Large intestine (tissue), 3 donors: ENCODE measurements at regions not wholly inside any gene's neighbourhood (a gene's known extent, or its start where the extent isn't known, plus 50 kb on each side); places are given as distances from the start of the nearest gene placed in this dataset.
"Not testable (repeated sequence)": the region's sequence is repeated elsewhere in the genome, so short reads cannot be mapped to it uniquely, and the experiment has no call there.

Experiments used
- DNase-seq, 2 donors: peaks; one replicate each; pipeline versions ENCODE4 v3.0.0 to v3.0.0-alpha.2; 2013
- H3K27ac ChIP-seq: one replicate; pipeline ENCODE4 v1.5.1; 2013; ENCODE audit warnings: low read length
- H3K27me3 ChIP-seq: 2 replicates; pipeline ENCODE4 v1.6.1; 2013; ENCODE audit warnings: low read length; ENCODE audit not compliant: control insufficient read depth, insufficient read depth
- H3K36me3 ChIP-seq: 2 replicates; pipeline ENCODE4 v1.6.1; 2013; ENCODE audit warnings: low read length; ENCODE audit not compliant: control insufficient read depth, insufficient read depth
- H3K4me1 ChIP-seq: one replicate; pipeline ENCODE4 v1.6.1; 2013; ENCODE audit warnings: low read length; ENCODE audit not compliant: control insufficient read depth, insufficient read depth
- H3K4me3 ChIP-seq: one replicate; pipeline ENCODE4 v1.5.1; 2013; ENCODE audit warnings: low read length
- H3K9me3 ChIP-seq: one replicate; pipeline ENCODE4 v1.6.1; 2013; ENCODE audit warnings: mild to moderate bottlenecking, low read depth, low read length, moderate library complexity; ENCODE audit not compliant: control insufficient read depth
- WGBS: methylation state at CpG from one replicate; pipeline ENCODE4 v1.1.5; 2013; ENCODE audit warnings: low lambda C conversion rate; ENCODE audit not compliant: insufficient coverage; 5-methylcytosine and 5-hydroxymethylcytosine counted together

DNA sequence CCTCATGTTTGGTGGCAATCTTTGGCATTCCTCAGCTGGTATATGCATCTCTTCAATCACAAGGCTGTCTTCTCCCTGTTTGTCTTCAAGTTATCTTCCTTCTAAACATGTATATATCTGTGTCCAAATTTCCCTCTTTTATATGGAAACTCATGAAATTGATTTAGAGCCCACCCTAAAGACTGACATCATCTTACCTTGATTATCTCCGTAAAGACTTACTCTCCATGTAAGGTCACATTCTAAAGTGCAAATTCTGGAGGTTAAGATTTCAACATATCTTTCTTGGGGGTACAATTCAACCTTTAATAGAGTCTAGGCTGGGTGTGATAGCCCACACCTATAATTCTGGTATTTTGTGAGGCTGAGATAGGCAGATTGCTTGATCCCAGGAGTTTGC, 215.8 kb upstream of the LRRC4C start:
- no peak for DNase-seq
- H3K27me3 ChIP-seq, result no peaks in the 10 kb centered on the region
- WGBS, result no CpG with 5 or more reads among the region's 1 CpG
- H3K36me3 ChIP-seq, result no peaks in the 10 kb centered on the region
- H3K9me3 ChIP-seq, result no peaks in the 10 kb centered on the region
- H3K4me1 ChIP-seq, result no peaks in the 10 kb centered on the region
- no peak overlapping the region for H3K27ac ChIP-seq
- no peak overlapping the region for H3K4me3 ChIP-seq

DNA sequence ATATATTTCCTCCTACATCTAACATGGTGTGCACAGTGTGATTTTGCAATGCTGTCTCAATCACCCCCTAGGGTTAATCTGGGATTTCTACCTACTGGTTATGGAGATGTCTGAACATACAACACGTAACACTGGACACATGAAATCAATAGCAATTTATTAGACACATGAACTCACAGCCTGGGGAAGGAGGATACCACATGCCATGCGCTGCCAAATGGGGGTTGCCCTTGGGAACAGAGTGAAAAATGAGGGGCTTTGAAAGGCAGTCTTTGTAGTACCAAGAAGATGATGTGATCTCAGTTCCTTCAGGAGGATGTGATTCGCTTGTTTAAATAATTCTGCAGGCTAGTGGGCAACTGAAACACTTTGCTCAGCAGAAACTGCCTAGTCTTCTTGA, 253.6 kb upstream of the LRRC4C start:
- WGBS, result no CpG with 5 or more reads among the region's 3 CpGs
- no peaks in the 10 kb centered on the region for H3K36me3 ChIP-seq
- no peak overlapping the region for H3K4me3 ChIP-seq
- H3K4me1 ChIP-seq, result no peaks in the 10 kb centered on the region
- H3K9me3 ChIP-seq, result no peaks in the 10 kb centered on the region
- DNase-seq, result no peak
- H3K27me3 ChIP-seq, result no peaks in the 10 kb centered on the region
- no peak overlapping the region for H3K27ac ChIP-seq

DNA sequence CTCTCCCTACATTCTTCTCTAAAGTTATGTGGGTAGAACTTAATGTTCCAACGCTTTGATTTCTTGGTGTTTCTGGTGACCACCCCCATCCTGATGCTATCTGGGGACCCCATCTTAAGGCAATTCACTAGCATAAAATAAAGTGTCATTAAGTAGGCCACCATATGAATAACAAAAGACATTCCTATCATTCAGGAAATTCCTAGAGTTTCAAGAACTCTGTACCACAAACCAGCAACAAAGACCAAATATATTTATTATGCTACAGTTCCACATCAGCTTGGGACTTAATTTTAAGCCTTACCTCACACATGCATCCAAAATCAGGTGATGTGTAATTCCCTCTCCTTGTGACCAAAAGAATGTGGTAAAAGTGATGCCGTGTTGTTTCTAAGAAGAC, 254.6 kb upstream of the LRRC4C start:
- no peaks in the 10 kb centered on the region for H3K27me3 ChIP-seq
- no peak for DNase-seq
- H3K4me1 ChIP-seq, result no peaks in the 10 kb centered on the region
- no peaks in the 10 kb centered on the region for H3K9me3 ChIP-seq
- no peaks in the 10 kb centered on the region for H3K36me3 ChIP-seq
- WGBS, result no CpG with 5 or more reads among the region's 2 CpGs
- no peak overlapping the region for H3K27ac ChIP-seq
- no peak overlapping the region for H3K4me3 ChIP-seq

DNA sequence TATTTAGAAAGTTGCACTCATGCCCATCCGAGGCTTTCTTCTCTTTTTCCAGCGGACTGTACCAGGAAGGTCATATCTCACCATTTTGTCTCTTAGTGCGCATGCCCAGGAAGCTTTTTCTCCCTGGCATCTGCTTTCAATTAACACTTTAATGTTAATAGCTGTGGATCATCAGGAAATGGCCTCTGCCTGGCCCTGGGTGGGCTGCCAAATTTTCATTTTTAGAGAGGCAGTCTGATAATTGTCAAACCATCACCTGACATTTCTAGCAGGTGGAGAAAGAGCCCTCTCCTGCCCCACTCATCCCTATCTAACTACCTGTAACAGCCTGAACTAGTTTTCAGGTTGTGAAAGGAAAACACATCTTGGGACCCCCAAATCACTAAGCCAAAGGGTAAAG, 257.4 kb upstream of the LRRC4C start:
- no peak overlapping the region for H3K27ac ChIP-seq
- whole genome bisulfite sequencing, result no CpG with 5 or more reads among the region's 3 CpGs

DNA sequence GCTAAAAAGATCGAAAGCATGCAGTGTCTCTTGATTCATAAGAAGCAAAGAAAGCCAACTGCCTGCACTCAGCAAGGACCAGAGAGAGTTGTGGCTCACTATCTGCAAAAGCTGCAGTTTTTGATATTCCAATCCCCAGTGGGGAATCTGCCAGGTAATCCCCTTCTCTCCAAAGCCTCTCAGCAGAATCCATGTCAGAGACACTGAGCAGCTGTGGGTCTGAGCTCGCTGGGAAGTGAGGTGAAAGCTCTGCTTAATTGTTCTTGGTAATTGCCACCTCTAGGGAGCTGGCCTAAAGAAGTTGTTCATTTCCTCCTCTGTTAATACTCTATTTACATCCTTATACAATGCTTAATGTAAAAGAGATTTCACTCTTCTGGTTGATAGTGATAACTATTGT, 261.3 kb upstream of the LRRC4C start:
- WGBS, result no CpG with 5 or more reads among the region's 2 CpGs
- no peaks in the 10 kb centered on the region for H3K4me1 ChIP-seq

More for the DNA sequence above, 257.4 kb upstream of the LRRC4C start:
- H3K4me1 ChIP-seq, result no peaks in the 10 kb centered on the region
- H3K36me3 ChIP-seq, result no peaks in the 10 kb centered on the region
- no peaks in the 10 kb centered on the region for H3K27me3 ChIP-seq
- no peaks in the 10 kb centered on the region for H3K9me3 ChIP-seq
- no peak overlapping the region for H3K4me3 ChIP-seq
- DNase-seq, result no peak

DNA sequence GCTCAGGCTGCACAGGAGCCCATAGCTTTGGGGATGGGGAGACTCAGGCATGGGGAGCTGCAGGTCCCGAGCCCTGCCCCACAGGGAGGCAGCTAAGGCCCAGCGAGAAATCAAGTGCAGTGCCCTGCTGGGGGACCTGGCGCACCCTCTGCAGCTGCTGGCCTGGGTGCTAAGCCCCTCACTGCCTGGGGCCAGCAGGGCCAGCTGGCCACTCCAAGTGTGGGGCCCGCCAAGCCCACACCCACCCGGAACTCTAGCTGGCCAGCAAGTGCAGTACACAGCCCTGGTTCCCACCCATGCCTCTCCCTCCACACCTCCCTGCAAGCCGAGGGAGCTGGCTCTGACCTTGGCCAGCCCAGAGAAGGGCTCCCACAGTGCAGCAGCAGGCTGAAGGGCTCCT, 268.7 kb upstream of the LRRC4C start:
- H3K27ac ChIP-seq, H3K36me3 ChIP-seq, H3K4me3 ChIP-seq, DNase-seq, H3K27me3 ChIP-seq, H3K9me3 ChIP-seq, H3K4me1 ChIP-seq: not testable (repeated sequence)
- no CpG with 5 or more reads among the region's 6 CpGs for WGBS

More for the DNA sequence above, 261.3 kb upstream of the LRRC4C start:
- no peaks in the 10 kb centered on the region for H3K36me3 ChIP-seq
- no peaks in the 10 kb centered on the region for H3K27me3 ChIP-seq
- H3K4me3 ChIP-seq, result no peak overlapping the region
- H3K9me3 ChIP-seq, result no peaks in the 10 kb centered on the region
- no peak for DNase-seq
- H3K27ac ChIP-seq, result no peak overlapping the region

DNA sequence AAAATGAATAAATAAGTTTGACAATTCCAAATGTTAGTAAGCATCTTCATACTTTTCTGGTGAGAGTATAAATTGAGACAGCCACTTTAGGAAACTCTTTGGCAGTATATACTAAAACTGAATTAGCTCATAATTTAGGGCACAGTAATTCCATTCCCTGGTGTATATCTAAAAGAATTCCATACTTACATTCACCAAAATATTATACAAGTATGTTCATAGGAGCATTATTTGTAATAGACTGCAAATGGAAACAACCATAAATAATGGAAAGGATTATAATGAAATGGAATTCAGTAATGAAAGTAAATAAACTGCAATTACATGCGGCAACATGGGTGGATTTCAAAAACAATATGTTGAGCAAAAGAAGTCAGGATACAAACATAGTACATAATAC, 315.8 kb upstream of the LRRC4C start:
- no peak overlapping the region for H3K27ac ChIP-seq
- H3K4me1 ChIP-seq, result no peaks in the 10 kb centered on the region
- no peaks in the 10 kb centered on the region for H3K27me3 ChIP-seq
- no peaks in the 10 kb centered on the region for H3K36me3 ChIP-seq
- peaks cover 8% of the 10 kb centered on the region for H3K9me3 ChIP-seq
- H3K4me3 ChIP-seq, result no peak overlapping the region
- no peak for DNase-seq
- no CpG with 5 or more reads among the region's 1 CpG for WGBS

DNA sequence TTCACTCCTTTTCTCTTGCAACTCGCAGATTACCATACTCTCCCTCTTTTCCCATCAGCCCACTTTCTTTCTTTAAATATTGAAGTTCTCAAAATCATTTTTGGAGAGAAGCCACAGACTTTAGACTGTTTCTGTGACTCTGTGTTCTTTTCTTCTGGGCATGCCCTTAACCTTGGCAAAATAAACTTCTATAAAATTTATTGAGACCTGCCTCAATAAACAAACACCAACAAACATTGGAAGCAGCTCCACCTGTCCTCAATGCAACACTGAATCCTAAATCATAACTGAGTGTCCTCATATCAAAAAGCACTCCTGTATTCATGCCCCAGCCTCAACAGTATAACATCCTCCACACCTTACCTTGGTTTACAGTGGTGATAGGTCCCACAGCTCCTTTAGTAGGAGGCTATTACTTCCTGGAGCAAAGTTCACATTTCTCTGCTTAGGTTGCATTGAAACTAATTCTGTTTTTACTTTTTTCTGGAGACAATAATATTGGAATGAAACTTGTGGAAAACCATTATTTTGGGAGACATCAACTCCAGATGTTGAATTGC, 320.0 kb upstream of the LRRC4C start:
- Histone ChIP-seq H3K4me1 (peaks cover 12% of the 10 kb centered on the region), H3K4me3 (no peak overlapping the region), H3K9me3 (no peaks in the 10 kb centered on the region), H3K36me3 (no peaks in the 10 kb centered on the region), H3K27ac (no peak overlapping the region), H3K27me3 (no peaks in the 10 kb centered on the region)
- 83% methylated on average over 1 of the region's 1 CpG for WGBS
- peak; percentile 16 to 67 for DNase-seq

DNA sequence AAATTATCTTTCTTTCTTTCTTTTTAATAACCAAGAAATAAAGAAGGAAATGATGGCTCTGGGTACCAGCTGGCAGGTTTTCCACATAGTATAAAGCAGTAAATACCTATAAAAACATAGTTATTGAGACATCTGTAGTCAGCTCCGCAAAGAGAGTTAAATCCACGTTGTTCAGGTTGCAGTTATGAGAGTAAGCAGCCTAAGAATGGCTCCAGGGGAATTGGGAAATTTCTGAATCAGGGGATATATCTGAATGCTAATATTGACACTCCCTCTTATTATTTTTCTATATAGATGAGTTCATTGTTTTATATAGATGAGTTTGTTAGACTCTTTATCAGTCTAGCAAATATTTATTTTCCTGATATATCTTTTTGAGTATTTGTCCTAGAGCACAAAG, 322.0 kb upstream of the LRRC4C start:
- DNase-seq, result peak in 1 of 2 donors; percentile 26
- no peak overlapping the region for H3K27ac ChIP-seq
- WGBS, result no CpG with 5 or more reads among the region's 2 CpGs
- no peak overlapping the region for H3K4me3 ChIP-seq
- no peaks in the 10 kb centered on the region for H3K27me3 ChIP-seq
- no peaks in the 10 kb centered on the region for H3K36me3 ChIP-seq
- no peaks in the 10 kb centered on the region for H3K9me3 ChIP-seq
- peaks cover 20% of the 10 kb centered on the region for H3K4me1 ChIP-seq

DNA sequence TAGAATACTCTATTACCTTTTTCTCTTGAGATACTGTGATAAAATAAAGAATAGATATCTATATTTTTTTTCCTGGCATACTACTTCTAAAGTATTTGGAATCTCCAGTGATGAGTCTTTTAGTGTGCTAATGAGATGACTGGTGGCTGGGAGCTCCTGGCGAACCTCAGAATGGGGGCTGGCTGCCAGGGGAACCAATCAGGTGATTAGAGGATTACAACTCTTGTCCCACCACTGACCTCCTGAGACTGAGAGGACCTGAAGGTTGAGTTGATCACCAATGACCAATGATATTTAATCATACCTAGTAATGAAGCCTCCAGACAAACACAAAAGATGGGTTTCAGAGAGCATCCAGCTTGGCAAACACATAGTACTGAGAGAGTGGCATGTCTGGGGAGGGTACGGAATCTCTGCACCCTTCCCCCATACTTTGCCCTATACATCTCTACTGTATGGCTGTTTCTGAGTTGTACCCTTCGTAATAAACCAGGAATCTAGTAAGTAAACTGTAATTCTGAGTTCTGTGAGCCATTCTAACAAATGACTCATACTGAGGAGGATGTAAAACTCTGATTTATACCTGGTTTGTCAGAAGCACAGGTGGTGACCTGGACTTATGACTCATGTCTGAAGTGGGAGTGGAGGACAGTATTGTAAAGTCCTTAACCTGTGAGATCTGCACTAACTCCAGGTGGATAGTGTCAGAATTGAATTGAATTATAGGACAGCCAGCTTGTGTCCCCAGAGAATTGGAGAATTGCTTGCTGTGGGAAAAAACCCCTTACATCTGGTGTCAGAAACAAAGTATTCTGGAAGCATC, 325.3 kb upstream of the LRRC4C start:
- H3K9me3 ChIP-seq, result peaks cover 7% of the 10 kb centered on the region

DNA sequence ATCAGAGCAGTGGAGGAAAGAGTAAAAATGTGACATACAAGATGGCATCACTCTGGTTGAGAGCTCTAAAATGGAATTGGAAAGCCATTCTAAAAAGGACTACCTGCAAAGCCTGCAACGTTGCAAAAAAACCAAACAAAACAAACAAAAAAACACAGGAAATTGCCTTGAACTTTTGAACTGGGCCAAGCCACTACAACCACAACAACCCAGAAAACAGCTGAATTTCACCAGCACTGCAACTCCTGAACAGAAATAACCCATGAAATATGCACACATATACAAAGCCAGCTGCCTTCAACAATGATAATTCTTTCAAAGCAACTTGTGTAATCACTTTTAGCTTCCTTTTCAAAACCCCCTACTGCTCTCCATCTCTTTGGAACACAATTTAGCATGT, 326.6 kb upstream of the LRRC4C start:
- no peaks in the 10 kb centered on the region for H3K36me3 ChIP-seq
- no peaks in the 10 kb centered on the region for H3K27me3 ChIP-seq
- no peak overlapping the region for H3K4me3 ChIP-seq
- DNase-seq, result peak in 1 of 2 donors; percentile 9
- no CpG with 5 or more reads among the region's 1 CpG for WGBS
- peaks cover 20% of the 10 kb centered on the region for H3K4me1 ChIP-seq
- peaks cover 11% of the 10 kb centered on the region for H3K9me3 ChIP-seq
- peak overlapping the region; percentile 82 for H3K27ac ChIP-seq

More for the DNA sequence above, 325.3 kb upstream of the LRRC4C start:
- peak; percentile 85 to 94 for DNase-seq
- H3K27me3 ChIP-seq, result no peaks in the 10 kb centered on the region
- H3K36me3 ChIP-seq, result no peaks in the 10 kb centered on the region
- no peak overlapping the region for H3K4me3 ChIP-seq
- peak overlapping the region; percentile 82 for H3K27ac ChIP-seq
- peaks cover 20% of the 10 kb centered on the region for H3K4me1 ChIP-seq
- 0% methylated on average over 1 of the region's 3 CpGs for WGBS
